ENCODE measurements at regions not wholly inside any gene's neighbourhood (a gene's known extent, or its start where the extent isn't known, plus 50 kb on each side); places are given as distances from the start of the nearest gene placed in this dataset.
"Not testable (repeated sequence)": the region's sequence is repeated elsewhere in the genome, so short reads cannot be mapped to it uniquely, and the experiment has no call there.

- no peak for DNase-seq
Observed at GRCh38 chr2:16055848-16056580, 115.7 kb downstream of the MYCN start.

GRCh38 chr2:16053437-16054257, 113.3 kb downstream of the MYCN start:
- DNase-seq = no peak

- DNase-seq = not testable (repeated sequence)
Observed at GRCh38 chr2:16052571-16053052, 112.3 kb downstream of the MYCN start.

GRCh38 chr2:16051841-16052564, 111.7 kb downstream of the MYCN start:
- no peak for DNase-seq

- DNase-seq = no peak
Observed at GRCh38 chr2:16050908-16051489, 110.6 kb downstream of the MYCN start.

- no peak for DNase-seq
Observed at GRCh38 chr2:16050261-16050907, 110.0 kb downstream of the MYCN start.

- DNase-seq = no peak
Observed at GRCh38 chr2:16049406-16049805, 109.1 kb downstream of the MYCN start.

GRCh38 chr2:16048466-16048865, 108.1 kb downstream of the MYCN start:
- DNase-seq = no peak

- DNase-seq = no peak
Observed at GRCh38 chr2:16047701-16048100, 107.4 kb downstream of the MYCN start.

GRCh38 chr2:16046649-16047048, 106.3 kb downstream of the MYCN start:
- DNase-seq = no peak

- no peak for DNase-seq
Observed at GRCh38 chr2:16045653-16046352, 105.5 kb downstream of the MYCN start.

- no peak for DNase-seq
Observed at GRCh38 chr2:16044946-16045456, 104.7 kb downstream of the MYCN start.

GRCh38 chr2:16043627-16044026, 103.3 kb downstream of the MYCN start:
- no peak for DNase-seq

- no peak for DNase-seq
Observed at GRCh38 chr2:16043192-16043591, 102.8 kb downstream of the MYCN start.

GRCh38 chr2:16042201-16042700, 101.9 kb downstream of the MYCN start:
- DNase-seq = no peak

GRCh38 chr2:16040271-16041010, 100.1 kb downstream of the MYCN start:
- no peak for DNase-seq

GRCh38 chr2:16039823-16040222, 99.5 kb downstream of the MYCN start:
- no peak for DNase-seq

- DNase-seq = no peak
Observed at GRCh38 chr2:16039055-16039454, 98.7 kb downstream of the MYCN start.

- DNase-seq = peak; percentile 74
Observed at GRCh38 chr2:16038621-16039020, 98.3 kb downstream of the MYCN start.
